Dedifferentiated amniotic fluid mesenchymal stem cell (primary cell): ENCODE measurements at regions not wholly inside any gene's neighbourhood (a gene's known extent, or its start where the extent isn't known, plus 50 kb on each side); places are given as distances from the start of the nearest gene placed in this dataset.

Experiments
- DNase-seq: peaks from one replicate; pipeline ENCODE4 v3.0.0-alpha.2; 2016; ENCODE audit errors: extremely low spot score

DNA sequence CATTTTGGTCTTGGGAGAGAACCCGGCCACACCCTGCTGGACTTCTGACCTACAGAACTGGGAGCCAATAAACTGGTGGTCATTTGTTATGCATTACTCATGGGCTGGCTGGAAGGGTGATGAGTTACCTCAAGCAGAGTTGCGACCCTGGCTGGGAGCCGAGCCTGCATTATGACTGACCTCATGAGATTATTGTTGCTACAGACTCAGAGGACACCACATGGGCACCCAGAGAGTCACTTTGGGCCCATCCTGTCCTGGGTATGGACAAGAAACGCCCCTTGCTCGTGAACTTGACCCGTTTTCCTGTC lies 531.7 kb downstream of the TBC1D22A start:
- DNase-seq, result no peak

DNA sequence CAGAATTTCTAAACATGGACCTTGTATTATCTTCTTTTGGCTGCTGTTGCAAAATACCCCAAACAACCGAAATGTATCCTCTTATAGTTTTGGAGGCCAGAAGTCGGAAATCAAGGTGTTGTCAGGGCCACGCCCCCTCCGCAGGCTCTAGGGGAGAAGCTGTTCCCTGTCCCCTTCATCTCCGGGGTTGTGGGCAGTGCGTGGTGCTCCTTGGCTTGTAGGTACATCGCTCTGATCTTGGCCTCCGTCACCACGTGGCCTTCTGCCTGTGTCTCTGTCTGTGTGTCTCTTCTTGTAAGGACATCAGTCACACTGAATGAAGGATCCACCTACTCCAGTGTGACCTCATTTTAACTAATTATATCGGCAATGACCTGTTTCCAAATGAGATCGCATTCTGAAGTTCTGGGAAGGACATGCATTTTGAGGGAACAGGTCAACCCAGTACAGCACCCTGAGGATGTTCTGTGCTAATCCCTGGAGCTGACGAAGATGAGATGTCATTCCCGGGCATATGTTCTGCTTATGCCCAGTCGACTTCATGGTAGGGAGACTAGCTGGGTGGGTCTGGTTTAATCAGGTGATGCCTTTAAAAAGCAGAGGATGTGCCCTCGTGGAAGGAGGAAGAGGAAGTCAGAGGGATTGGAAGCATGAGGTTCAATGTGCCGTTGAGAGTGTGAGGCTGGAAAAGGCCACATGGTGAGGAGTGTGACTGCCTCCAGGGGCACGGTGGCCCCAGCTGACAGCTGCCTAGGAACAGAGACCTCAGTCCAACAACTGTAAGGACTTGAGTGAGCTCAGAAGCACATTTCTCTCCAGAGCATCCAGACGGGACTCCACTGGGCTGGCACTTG lies 531.1 kb downstream of the TBC1D22A start:
- DNase-seq, result no peak

DNA sequence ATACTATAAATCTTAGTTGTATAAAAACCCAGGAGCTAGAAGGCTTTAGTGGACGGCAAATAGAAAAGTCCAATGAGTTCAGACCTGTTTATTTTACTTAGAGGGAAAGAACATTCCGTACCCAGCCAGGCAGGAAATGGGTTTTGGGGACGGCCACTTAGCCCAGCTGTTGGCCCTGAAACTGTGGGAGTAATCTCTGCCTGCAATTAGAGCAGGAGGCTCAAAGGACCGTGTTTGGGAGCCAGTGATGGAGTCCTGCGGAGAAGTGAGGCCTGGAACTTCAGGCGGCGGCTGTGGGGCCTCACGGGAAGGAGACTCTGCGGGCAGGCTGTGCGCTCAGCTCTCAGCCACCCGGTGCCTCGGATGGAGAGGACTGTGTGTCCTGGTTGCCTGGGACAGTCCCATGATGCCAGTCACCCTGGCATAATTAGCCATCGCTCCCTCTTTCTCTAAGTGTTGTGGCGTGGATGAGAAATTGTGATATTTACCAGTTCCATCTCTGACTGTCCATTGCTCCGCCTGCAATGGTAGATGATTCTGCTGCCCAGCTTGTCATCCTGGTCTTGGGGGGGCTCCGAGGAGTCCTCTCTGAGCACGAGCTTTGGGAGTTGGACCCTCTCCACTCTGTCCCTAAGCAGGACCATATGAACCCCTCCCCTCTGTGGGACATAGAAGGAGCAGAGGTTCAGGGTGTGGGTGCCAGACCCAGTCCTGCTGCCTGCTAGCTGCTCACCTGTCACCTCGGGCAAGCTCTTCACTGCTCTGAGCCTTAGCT lies 530.3 kb downstream of the TBC1D22A start:
- DNase-seq, result no peak

DNA sequence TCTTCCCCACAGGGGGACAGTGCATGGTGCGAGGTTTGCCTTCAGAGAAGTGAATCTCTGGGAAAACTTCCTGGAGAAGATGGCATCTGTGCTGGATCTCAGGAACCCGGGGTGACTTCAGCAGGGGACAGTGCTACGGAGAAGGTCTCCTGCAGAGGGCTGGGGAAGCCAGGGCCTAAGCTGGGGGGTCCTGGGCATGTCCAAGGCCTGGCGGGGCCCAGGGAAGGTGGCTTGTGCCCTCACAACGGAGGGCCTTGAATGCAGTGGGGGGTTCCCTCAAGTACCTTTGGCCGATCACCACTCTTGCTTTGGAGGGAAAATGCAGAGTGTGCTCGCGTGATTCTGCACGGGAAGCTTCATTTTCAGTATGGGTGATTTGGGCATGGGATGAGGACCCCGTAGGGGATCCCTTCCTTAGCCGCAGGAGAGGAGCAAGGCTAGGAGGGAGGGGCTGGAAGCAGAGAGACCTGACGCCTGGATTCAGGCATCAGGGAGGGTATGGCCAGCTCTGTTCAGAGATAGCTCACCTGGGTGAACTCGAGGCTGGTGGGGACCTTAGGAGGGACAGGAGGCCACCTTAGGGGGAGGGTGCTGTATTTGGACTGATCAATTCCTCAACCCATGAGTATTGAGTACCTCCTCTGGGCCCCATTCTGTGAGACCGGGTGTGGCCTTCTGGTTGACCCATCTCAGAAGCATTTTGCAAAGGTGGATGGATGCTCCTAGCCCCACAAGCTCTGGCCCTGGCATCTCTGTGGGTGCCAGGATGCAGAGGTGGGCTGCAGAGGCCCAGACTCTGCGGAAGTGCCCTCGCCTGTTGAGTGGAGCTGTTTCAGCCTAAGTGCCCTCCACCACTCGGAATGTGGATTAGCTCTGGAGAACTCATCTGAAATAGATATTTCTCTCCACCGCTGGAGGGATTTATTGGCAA lies 529.4 kb downstream of the TBC1D22A start:
- DNase-seq, result no peak

DNA sequence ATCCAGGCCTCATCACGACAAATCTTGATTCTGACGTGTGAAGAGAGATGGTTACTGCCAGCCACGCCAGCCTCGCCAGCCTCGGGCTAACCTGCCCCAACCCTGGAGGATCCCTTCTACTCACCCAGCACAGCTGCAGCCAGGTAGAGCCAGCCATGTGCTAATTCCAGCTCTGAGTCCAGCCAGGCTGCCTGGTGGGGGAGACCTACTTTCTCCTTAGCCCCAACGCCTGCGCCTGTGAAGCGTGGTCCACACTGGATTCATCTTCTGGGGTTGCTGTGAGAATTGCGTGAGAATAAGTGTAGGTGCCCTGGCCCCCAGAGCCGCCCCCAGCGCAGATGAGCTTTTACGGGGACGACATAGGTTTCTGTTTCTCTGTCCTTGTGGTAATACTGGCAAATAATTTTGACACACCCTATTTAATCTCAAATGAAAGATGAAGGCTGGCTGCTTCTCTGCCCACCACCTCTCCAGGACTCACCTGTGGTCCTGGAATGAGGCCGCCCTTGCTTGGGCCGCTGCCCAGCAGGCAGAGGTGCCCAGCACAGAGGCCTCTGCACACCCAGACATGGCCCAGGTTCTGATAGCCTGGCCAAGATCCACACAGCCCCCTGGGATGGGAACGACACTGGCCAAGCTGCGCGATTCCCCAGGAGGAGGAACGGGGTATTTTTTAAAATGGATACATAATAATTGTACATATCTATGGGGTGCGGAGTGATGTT lies 528.4 kb downstream of the TBC1D22A start:
- DNase-seq, result no peak

DNA sequence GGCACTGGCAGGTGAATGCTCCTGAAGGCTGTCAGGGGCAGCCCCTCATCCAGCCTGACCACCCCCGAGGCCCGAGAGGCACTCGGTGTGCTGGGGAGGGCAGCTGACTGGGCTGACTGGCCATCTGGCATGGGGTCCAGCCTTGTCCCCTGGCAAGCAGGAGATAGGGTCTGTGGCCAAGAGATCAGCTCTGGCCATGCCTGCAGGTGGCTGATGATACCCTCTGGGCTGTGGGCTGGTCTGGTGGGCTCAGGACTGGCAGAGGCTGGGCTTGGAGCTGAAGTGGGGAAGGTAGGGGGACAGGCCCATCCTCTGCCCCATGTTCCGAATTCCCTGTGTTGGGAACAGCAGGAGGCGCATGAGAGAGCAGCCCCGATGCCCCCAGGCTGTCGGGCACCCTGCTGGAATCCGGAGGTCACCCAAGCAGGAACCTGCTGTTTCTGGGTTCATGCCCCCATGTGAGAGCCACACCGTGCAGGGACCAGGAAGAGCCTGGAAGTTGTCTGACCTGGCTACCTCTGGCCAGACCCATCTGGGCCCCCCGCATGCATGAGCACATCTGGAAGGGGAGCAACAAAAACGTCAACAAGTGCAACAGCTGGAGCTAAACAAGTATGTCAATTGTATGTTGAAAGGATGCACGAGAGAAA lies 527.0 kb downstream of the TBC1D22A start:
- no peak for DNase-seq

DNA sequence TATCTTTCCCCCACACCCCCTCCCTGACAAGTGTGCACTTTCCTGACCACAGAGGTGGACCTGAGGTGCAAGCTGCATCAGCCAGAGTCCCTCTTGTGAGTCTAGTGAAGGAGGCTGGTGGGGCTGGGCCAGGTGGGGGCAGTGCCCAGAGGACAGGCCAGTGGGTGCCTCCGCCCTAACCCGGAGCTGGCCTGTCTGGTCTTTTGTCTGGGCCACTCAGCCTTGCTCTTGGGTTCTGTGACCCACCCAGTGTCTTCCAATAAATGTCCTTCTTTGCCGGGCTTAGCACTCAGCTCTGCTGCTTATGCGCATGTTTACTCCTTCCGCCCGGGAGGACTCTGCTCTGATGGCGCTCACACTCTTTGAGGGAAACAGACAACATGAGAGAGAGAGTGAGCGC lies 526.2 kb downstream of the TBC1D22A start:
- DNase-seq, result no peak

DNA sequence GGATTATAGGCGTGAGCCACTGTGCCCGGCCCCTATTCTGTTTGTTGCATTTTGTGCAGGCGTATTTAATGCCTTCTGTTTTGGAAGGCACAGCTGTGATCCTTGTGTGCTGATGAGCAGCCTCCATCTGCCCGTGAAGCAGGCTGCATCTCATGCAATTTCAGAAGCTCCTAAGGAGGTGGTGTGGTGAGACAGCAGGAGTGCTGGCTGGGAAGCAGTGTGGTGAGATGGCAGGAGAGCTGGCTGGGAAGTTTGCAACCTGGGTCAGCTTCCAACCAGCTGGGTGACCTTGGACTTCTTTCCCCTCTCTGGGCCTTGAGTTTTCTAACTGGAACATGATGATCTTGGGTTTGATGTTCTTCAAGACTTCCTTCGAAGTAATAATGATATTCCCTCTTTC lies 525.1 kb downstream of the TBC1D22A start:
- DNase-seq, result no peak

DNA sequence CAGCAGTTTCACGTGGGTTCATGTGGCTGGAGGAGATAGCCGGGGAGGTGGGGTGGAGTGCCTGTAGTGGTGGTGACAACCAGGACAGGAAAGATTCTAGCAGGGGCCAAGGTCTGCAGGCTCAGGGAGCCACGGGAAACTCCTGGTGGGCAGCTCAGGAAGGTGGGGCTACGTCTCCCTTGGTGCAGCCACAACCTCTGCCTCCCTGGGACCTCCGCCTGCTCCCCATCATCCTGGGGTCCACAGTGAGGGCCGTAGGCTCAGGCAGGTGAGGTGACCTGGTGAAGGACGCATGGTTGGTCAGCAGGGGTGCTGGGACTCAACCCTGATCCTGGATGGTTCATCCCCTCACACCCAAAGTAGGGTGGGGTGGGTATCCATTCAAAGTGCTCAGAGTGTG lies 524.1 kb downstream of the TBC1D22A start:
- no peak for DNase-seq

DNA sequence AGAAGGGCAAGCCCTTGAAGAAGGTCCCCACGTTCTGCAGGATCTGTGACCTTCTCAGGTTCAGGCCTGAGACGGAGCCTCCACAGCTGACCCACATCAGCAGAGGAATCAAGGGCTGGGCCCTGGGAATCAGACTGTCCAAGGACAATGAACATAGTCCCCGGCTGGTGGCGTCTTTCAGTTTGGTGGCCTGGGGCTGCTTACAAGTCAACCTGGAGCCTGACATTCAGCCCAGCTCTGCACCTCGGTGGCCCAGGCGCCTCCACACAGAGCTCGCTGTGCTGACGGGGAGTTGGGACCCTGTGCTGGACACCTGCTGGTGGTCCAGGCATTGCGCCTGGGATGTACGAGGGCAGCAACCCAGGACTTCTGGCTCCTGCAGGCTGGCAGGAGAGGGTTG lies 523.5 kb downstream of the TBC1D22A start:
- no peak for DNase-seq

DNA sequence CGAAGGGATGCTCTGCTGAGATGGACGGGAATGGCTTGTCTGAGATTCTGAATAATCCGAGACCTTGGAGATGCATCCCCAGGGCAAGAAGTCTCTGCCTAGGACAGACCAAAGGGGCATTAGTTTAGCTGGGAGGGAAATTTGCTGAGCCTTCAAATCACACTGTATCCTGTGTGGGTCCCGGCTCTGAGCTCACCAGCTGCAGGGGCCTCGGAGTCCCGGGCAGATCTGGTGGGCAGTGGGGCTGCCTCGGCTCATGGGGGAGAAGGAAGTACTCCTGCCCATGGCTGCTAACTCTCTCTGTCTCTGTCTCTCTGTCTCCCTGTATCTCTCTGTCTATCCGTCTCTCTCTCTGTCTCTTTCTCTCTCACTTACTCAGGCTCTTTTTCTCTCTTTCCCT lies 522.4 kb downstream of the TBC1D22A start:
- no peak for DNase-seq

DNA sequence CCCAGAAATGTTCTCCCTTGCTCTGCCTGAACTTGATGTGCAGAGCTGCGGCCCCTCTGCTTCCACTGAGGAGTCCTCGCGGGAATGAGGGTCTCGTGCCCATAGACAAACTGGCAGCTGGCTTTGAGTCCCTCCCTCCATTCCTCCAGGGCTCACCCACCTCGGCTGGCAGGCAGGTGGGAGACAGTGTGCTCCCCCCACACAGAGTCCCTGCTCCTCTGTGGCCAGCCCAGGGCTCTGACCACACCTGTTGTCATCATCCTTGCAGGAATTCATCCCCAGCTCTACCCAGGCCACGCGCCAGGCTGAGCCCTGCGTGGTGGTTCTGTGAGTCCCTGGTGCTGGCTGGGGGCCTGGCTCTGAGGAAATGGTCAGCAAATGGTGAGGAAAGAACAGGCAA lies 521.9 kb downstream of the TBC1D22A start:
- DNase-seq, result no peak

DNA sequence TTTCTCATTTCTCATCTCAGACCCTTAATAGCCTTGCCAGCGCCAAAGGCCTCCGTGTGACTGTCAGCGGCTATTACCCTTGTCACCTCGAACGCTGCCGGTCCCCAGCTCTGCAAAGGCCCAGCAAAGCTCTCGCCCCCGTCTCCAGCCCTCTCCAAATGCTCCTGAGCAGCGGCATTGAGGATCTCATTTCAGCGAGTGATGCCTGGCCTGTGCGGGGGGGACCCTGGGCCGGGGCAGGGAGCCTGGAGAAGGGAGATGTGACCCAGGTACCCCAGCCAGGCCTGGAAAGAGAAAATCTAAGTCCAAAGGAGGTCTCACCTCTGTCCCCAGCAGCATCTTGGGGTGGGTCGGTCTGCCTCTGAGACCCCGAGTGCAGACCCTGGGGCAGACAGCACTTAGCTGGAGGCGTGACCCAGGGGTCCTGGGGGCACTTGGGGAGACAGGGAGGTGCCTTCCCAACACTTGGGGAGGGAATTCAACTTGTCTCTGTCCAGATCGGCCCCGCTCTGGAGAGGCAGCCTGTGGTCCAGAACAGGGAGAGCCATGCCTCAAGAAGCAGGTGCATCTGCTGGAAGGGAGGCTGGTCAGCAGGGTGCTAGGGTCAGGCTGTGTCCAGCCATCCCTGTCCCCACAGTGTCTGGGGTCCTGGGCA lies 521.3 kb downstream of the TBC1D22A start:
- no peak for DNase-seq

DNA sequence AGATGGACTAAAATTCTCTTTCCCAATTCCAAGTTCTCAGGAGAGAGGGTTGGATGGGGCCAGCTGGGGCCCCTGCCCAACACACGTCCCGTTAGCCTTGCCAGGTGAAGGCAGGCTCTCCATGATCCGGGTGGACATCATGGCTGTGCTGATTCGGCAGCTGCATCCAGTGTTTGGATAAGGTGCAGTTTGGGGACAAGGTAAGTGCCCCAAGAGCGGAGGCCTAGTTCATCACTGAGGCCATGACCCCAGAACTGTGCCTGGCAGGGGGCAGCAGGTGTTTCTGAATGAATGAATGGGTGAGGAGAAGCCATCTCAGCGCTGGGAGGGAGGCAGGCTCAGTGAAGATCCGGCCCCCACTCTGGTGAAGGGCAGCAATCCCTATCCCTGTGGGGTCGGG lies 520.4 kb downstream of the TBC1D22A start:
- DNase-seq, result no peak

DNA sequence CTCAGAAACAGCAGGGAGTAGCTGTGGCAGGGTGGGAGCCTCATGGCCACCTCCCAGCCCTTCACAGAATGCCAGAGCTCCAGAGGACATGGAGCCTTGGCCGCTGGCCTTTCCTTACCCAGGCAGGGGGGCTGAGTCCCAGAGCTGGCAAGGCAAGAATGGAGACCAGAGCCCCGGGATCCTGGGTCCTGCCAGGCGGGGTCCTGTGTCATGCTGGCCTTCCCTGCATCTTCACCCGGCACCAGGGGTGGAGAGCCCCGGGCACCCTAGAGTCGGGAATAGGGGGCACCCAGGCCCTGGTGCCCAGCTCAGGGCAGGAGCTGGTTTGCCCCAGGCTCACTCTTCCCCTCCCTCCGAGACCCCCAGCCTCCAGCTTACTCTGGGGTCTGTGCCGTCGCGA lies 519.9 kb downstream of the TBC1D22A start:
- DNase-seq, result no peak

DNA sequence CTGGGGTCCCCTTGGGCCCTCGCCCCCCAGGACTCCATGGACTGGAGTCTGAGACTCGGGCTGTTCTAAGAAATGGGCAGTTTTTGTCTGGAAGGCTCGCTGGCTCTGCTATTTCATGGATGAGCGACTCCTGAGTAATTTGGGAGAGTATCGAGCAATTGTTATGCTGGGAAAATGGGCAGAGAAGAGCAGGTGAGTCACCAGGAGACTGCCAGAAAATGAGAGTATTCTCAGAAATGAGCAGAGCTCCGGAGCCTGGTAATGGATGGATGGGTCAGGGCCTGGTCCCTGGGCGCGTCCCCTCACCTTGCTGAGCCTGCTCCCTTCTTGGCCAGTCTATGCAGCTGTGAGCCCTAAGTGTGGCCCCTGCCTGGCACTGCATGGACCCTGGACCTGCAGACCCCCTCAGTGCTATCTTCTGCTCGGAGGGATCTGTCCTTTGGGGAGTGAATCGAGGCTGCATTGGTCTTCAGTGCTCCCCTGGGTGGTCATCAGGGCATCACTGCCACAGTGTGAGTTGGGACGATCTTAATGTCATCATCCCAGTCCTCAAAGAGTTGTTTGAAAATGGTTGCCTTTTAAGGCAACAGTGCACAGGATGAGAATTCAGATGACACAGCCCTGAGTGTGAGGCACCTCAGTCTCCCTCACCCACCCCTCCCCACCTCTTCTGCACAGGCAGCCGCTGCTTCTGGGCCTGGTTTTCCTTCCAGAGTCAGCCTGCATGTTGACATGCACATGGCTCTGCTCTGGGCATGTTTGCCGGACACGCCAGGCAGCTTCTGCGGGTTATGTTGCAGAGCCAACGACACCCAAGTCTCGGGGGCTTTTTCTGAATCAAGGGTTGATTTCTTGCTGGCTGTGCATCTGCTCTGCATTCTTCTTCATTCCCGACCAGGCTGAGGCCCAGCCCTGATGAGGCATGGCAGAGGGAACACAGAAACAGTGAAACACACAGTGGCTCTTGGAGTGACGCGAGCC lies 519.0 kb downstream of the TBC1D22A start:
- no peak for DNase-seq

DNA sequence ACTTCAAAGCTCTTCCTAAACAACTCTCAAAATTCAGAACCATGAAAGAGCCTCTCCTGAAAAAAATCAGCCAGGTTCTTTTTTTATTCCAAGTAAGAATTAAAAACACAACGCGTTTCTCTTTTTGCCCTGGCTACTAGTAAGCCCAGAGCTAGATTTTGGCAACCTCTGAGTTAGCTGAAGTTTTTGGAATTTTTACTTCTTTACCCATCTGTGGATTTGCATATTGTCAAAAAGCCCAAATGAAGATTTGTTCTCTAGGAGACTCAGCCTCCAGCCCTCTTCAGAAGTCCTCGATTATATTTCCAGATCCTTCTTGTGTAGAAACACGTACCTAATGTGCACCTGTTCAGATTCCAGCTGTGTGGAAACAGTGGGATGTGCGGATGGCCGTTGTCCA lies 517.9 kb downstream of the TBC1D22A start:
- no peak for DNase-seq

DNA sequence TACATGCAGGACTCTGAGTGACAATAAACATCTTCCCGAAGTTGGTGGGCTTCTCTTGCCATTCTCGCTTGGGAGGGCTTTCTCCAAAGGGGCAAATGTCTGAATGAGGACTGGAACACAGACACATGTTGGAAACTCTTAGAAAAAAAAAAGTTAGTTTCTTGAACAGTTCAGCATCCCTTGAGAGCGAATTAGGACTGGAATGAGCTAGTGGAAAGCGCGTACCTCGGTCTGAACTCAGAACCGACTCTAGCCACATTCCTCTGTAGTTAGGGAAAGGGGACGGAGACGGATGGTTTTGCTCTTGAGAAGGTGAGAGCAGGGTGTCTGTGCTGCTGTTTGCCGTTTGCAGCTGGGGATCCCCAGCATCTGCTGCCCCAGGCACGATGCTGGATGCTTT lies 517.3 kb downstream of the TBC1D22A start:
- no peak for DNase-seq

DNA sequence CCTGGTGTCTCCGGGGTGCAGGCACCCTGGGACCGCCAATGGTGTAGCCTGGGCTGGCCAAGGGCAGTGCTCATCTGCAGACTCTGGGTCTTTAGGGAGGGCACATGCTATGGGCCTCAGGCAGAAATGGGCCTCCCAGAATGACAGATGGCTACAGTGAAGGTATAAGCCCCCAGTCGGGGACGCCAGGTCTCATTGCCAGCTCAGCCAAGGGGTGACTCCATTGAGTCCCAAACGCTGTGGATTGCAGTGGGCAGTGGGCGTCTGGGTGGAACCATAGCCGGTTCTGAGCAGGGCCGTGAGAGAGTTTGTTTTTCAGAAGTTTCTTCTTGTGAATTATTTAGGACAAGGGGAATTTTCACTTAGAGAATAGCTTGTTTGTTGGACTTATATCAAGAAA lies 516.9 kb downstream of the TBC1D22A start:
- no peak for DNase-seq
